IgD-negative memory B cell (primary cell): ENCODE measurements at regions not wholly inside any gene's neighbourhood (a gene's known extent, or its start where the extent isn't known, plus 50 kb on each side); places are given as distances from the start of the nearest gene placed in this dataset.
"Not testable (repeated sequence)": the region's sequence is repeated elsewhere in the genome, so short reads cannot be mapped to it uniquely, and the experiment has no call there.

Source experiments
- H3K27ac Mint-ChIP-seq, 3 donors: one replicate each; pipeline ENCODE4 v1.8.0; 2020 to 2022; ENCODE audit warnings: mild to moderate bottlenecking in 3 of 3, mixed read lengths in 3 of 3, moderate library complexity in 1 of 3
- H3K27me3 Mint-ChIP-seq: one replicate; pipeline ENCODE4 v1.8.0; 2021; ENCODE audit warnings: mixed read lengths
- H3K36me3 Mint-ChIP-seq: one replicate; pipeline ENCODE4 v1.8.0; 2020; ENCODE audit warnings: mild to moderate bottlenecking, mixed read lengths
- H3K4me1 Mint-ChIP-seq, 3 donors: one replicate each; pipeline ENCODE4 v1.8.0; 2020 to 2022; ENCODE audit warnings: mixed read lengths in 3 of 3, mild to moderate bottlenecking in 1 of 3
- H3K4me3 Mint-ChIP-seq, 4 donors: one replicate each; pipeline ENCODE4 v1.8.0; 2020 to 2022; ENCODE audit warnings: mild to moderate bottlenecking in 4 of 4, mixed read lengths in 4 of 4, moderate library complexity in 3 of 4
- H3K9me3 Mint-ChIP-seq, 3 donors: one replicate each; pipeline ENCODE4 v1.8.0; 2020 to 2021; ENCODE audit warnings: mixed read lengths in 3 of 3, mild to moderate bottlenecking in 1 of 3

DNA sequence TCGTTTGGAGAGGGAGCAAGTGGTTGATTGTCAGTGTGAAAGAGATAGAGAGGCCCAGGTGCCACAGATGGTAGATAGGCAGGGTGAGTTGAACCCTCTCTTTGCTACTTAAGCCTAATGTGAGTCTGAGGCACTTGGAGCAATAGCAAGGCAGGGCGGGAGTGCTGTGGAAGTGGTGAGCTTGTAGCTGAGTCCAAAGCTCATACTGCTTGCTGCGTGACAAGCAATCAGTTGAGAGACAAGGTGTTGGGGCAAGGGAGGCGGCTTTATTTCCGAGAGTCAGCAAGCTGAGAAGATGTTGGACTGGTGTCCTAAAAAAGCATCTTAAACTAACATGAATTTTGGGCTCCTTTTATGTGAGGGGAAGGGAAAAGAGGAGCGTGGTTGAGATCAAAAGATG, 112.9 kb upstream of the ZKSCAN2 start:
- Mint-ChIP-seq H3K4me1 (no peaks in the 10 kb centered on the region), H3K9me3 (peaks cover 0 to 2% (median 0%) of the 10 kb centered on the region in 3 donors), H3K27me3 (peaks cover 1% of the 10 kb centered on the region), H3K4me3 (no peak overlapping the region), H3K27ac (no peak overlapping the region), H3K36me3 (no peaks in the 10 kb centered on the region)

DNA sequence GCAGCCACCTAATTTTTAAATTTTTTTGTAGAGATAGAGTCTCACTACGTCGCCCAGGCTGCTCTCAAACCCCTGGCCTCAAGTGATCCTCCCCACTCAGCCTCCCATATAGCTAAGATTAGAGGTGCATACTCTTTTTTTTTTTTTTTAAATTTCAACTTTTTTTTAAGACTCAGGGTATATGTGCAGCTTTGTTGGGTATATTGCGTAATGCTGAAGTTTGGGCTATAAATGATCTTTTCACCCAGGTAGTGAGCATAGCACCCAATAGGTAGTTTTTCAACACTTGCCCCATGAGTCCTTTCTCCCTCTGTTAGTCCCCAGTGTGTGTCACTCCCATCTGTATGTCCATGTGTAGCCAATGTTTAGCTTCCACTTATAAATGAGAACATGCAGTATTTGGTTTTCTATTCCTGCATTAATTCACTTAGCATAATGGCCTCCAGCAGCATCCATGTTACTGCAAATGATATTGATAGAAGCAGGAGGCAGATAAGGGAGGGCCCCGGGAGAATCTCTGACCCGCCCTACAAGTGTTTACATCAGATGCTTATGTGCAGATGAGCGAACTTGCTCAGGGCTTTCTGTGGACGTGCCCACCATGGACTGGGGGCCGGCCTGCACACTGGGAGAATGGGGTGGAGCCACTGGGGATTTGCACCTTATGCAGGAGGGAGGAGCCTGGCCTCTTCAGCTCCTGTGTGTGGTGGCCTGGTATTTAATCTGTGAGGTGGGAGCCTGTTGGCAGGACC, 110.3 kb upstream of the ZKSCAN2 start:
- no peaks in the 10 kb centered on the region for H3K36me3 Mint-ChIP-seq
- no peak overlapping the region for H3K27ac Mint-ChIP-seq
- H3K27me3 Mint-ChIP-seq, result no peaks in the 10 kb centered on the region
- no peak overlapping the region for H3K4me3 Mint-ChIP-seq
- H3K9me3 Mint-ChIP-seq, result peaks cover 0 to 2% (median 0%) of the 10 kb centered on the region in 3 donors
- H3K4me1 Mint-ChIP-seq, result no peaks in the 10 kb centered on the region

DNA sequence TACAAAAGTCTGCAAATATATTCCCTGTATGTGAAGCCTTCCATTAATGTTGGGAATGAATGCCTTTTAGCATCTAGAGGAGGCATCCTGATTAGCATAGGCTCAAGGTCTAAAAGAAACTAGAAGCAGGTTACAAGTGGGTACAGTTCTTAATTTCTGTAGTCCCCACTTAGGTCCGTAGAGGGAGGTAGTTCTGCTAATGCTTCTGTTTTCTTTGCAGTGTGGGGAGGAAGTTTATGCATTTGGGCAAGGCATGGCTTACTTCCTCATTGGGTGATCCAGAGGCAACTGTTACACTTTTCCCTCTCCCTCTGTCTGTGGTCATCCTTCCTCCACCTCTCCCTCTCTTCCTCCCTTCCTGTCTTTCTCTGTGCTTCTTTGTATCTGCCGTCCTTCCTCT, 108.4 kb upstream of the ZKSCAN2 start:
- no peak overlapping the region for H3K27ac Mint-ChIP-seq
- H3K9me3 Mint-ChIP-seq, result peaks cover 0 to 2% (median 0%) of the 10 kb centered on the region in 3 donors
- H3K27me3 Mint-ChIP-seq, result no peaks in the 10 kb centered on the region
- no peaks in the 10 kb centered on the region for H3K4me1 Mint-ChIP-seq
- no peak overlapping the region for H3K4me3 Mint-ChIP-seq
- no peaks in the 10 kb centered on the region for H3K36me3 Mint-ChIP-seq

DNA sequence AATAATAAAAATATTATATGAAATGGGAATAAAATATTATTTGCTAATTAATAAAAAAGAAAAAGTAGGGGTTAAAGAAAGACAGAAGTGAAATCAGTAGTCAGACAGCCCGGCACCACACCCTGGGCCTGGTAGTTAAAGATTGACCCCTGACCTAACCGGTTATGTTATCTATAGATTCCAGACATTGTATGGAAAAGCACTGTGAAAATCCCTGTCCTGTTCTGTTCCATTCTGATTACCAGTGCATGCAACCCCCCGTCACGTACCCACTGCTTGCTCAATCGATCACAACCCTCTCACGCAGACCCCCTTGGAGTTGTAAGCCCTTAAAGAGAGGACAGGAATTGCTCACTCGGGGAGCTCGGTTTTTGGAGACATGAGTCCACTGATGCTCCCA, 101.9 kb upstream of the ZKSCAN2 start:
- H3K36me3 Mint-ChIP-seq, result not testable (repeated sequence)

GRCh38 chr16:25344006-25344405, 86.4 kb upstream of the ZKSCAN2 start:
- no peak overlapping the region for H3K4me3 Mint-ChIP-seq
- peaks cover 3% of the 10 kb centered on the region for H3K36me3 Mint-ChIP-seq
- no peaks in the 10 kb centered on the region for H3K4me1 Mint-ChIP-seq
- H3K27me3 Mint-ChIP-seq, result peaks cover 8% of the 10 kb centered on the region
- peaks cover 0 to 12% (median 1%) of the 10 kb centered on the region in 3 donors for H3K9me3 Mint-ChIP-seq
- H3K27ac Mint-ChIP-seq, result no peak overlapping the region

More for the DNA sequence above, 101.9 kb upstream of the ZKSCAN2 start:
- H3K27me3 Mint-ChIP-seq, H3K4me3 Mint-ChIP-seq, H3K4me1 Mint-ChIP-seq, H3K9me3 Mint-ChIP-seq, H3K27ac Mint-ChIP-seq: not testable (repeated sequence)

GRCh38 chr16:25340973-25341372, 83.3 kb upstream of the ZKSCAN2 start:
- Mint-ChIP-seq H3K4me1 (no peaks in the 10 kb centered on the region), H3K27ac (no peak overlapping the region), H3K27me3 (no peaks in the 10 kb centered on the region), H3K36me3 (peaks cover 3% of the 10 kb centered on the region), H3K9me3 (peaks cover 0 to 12% (median 0%) of the 10 kb centered on the region in 3 donors), H3K4me3 (no peak overlapping the region)

GRCh38 chr16:25317732-25318316, 60.2 kb upstream of the ZKSCAN2 start:
- H3K36me3 Mint-ChIP-seq, result peaks cover 5% of the 10 kb centered on the region
- no peak overlapping the region for H3K4me3 Mint-ChIP-seq
- no peak overlapping the region for H3K27ac Mint-ChIP-seq
- peaks cover 5% of the 10 kb centered on the region for H3K27me3 Mint-ChIP-seq
- H3K9me3 Mint-ChIP-seq, result peaks cover 18 to 49% (median 22%) of the 10 kb centered on the region in 3 donors
- H3K4me1 Mint-ChIP-seq, result no peaks in the 10 kb centered on the region

DNA sequence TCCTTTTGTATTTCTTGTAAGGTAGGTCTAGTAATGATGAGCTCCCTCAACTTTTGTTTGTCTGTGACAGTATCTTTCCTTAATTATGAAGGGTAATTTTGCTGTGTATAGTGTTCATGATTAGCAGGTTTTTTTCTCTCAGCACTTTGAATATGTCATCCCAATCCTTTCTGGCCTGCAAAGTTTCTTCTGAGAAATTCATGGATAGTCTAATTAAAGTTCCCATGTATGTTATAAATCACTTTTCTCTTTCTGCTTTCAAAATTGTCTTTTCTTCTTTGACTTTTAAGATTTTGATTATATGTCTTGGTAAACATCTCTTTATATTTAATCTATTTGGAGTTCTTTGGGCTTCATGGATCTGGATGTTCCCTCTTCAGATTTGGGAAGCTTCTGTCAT, 54.3 kb upstream of the ZKSCAN2 start:
- Mint-ChIP-seq H3K27ac (no peak overlapping the region), H3K27me3 (peaks cover 4% of the 10 kb centered on the region), H3K4me1 (no peaks in the 10 kb centered on the region), H3K36me3 (peaks cover 2% of the 10 kb centered on the region), H3K4me3 (no peak overlapping the region), H3K9me3 (peaks cover 13 to 45% (median 15%) of the 10 kb centered on the region in 3 donors)

DNA sequence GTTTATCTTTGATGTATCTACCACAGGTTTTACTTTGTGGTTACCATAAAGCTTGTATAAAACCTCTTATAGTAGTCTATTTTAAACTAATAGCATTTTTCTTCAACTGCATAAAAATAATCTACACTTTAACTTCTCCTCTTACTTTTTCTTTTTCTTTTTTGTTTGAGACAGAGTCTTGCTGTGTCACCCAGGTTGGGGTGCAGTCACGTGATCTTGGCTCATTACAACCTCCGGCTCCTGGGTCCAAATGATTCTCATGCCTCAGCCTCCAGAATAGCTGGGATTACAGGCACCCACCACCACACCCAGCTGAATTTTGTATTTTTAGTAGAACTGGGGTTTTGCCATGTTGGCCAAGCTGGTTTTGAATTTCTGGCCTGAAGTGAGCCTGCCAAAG, 53.4 kb upstream of the ZKSCAN2 start:
- Mint-ChIP-seq H3K27ac (no peak overlapping the region), H3K4me1 (no peaks in the 10 kb centered on the region)

More for the DNA sequence above, 53.4 kb upstream of the ZKSCAN2 start:
- peaks cover 2% of the 10 kb centered on the region for H3K36me3 Mint-ChIP-seq
- peaks cover 2% of the 10 kb centered on the region for H3K27me3 Mint-ChIP-seq
- H3K4me3 Mint-ChIP-seq, result no peak overlapping the region
- peaks cover 11 to 40% (median 15%) of the 10 kb centered on the region in 3 donors for H3K9me3 Mint-ChIP-seq
